HG03575 (cell line): ENCODE measurements at regions not wholly inside any gene's neighbourhood (a gene's known extent, or its start where the extent isn't known, plus 50 kb on each side); places are given as distances from the start of the nearest gene placed in this dataset.

Experiments
- ATAC-seq: cut with Tn5 transposase; IDR thresholded peaks from one replicate; pipeline ENCODE4 v1.9.1; 2021; ENCODE audit not compliant: unreplicated experiment, insufficient number of reproducible peaks, low FRiP score; ENCODE audit errors: extremely low read depth

- ATAC-seq: no peak
These were observed 410.0 kb upstream of the SULF2 start for GRCh38 chr20:48195121-48195870.

GRCh38 chr20:48194583-48194982 lies 409.3 kb upstream of the SULF2 start:
- no peak for ATAC-seq

GRCh38 chr20:48193627-48194425 lies 408.5 kb upstream of the SULF2 start:
- ATAC-seq: no peak

- no peak for ATAC-seq
These were observed 406.8 kb upstream of the SULF2 start for GRCh38 chr20:48192109-48192508.

DNA sequence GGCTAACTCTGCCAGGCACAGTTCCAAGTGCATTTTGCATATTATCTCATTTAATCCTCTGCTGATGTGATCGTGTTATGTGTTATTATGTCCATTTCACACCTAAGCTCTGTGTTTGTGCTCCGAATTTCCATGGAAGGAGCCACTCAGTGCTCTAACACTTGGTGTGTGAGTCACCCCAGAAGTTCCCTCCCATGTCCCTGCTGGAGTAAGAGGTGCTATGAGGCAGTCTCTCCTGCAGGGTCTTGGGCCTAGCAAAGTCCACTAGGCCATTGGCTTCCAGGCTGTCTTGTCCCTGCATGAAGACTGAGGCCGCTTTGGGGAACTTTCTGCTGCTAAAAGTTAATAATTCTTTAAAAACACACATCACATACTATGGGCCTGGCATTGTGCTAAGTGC lies 405.9 kb upstream of the SULF2 start:
- no peak for ATAC-seq

GRCh38 chr20:48190757-48191156 lies 405.5 kb upstream of the SULF2 start:
- ATAC-seq: no peak

- ATAC-seq: no peak
These were observed 403.9 kb upstream of the SULF2 start for GRCh38 chr20:48189181-48189580.

- no peak for ATAC-seq
These were observed 402.6 kb upstream of the SULF2 start for GRCh38 chr20:48187851-48188250.

DNA sequence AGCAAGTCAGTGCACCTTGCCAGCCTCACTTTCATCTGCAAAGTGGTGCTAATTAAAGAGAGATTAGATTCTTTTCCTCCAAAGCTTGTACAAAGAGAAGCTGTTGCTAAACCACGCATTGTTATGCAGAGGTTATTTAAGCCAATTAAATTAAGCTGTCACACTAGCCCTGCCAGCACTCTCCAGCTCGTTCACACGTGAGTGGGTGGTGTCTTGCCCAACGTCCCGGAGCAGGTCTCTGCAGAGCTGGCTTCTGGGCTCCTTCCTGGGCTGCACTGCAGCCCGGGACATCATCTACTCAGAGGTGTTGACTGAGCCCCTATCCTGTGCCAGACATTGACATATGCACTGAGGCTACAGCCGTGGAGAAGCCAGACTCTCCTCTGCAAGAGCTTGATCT lies 401.6 kb upstream of the SULF2 start:
- no peak for ATAC-seq

GRCh38 chr20:48186447-48186846 lies 401.2 kb upstream of the SULF2 start:
- no peak for ATAC-seq

DNA sequence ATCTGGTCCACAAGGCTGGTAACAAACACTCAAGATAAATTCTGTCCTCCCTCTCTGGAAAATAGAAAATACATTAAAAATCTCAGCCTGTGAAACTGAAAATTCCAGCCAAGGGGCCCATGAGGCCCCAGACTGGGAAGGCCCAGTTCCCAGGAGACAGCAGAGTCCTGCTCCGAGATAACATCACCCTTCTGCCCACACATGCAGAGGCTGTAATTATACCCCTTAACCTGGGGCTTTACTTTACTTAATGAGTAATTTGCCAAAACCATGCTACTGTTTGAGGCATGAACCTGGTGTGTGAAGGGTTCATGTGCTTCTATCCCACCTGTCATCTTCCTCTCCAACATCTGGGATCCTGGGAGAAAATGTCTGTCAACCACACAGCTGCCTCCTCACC lies 398.9 kb upstream of the SULF2 start:
- no peak for ATAC-seq

DNA sequence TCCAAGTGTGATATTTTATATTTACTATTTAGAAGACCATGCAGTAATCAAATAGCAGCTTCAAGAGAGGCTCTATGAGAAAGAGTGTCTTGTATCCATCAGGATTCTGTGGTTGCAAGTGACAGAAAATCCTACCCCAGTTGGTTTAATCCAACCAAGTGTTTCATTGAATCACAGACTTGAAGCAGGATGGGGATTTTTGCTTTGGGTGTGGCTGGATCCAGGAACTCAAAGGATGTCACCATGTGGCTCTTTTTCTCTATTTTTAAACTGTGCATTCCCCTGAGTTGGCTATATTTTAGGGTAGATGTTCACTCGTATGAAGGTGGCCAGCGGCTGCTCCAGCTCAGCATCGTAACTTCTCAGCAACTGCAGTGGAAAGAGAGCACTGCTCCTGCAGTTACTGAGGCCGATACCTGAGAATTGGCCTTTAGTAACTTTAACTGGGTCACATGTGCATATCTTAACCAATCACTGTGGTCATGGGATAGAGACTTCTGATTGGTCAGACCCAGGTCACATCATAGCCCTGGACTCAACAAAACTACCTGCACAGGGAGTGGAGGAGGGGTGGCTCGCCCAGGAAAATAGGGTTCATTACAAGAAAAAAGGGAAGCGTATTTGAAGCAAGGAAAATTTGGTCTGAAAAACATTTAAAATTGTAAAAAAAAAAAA lies 396.1 kb upstream of the SULF2 start:
- no peak for ATAC-seq

DNA sequence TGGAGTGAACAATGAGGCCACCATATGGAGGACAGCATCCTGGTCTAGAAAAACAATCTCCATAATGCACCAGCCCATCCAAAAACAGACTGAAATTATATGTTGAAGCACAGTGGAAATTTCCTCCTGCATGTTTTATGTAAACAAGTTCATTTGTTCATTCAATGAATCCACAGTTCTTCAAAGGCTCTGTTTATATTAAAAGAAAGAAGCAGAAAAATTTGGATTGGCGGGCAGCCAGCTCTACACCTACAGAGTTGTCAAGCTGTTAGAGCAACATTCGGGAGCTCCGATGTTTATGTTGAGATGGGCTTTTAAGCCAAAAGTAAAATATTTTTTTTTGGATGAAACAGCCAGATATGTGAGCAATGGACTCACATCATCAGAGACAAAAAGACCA lies 395.3 kb upstream of the SULF2 start:
- ATAC-seq: no peak

GRCh38 chr20:48180024-48180423 lies 394.7 kb upstream of the SULF2 start:
- no peak for ATAC-seq

- ATAC-seq: no peak
These were observed 393.4 kb upstream of the SULF2 start for GRCh38 chr20:48178633-48179032.

GRCh38 chr20:48177058-48177457 lies 391.8 kb upstream of the SULF2 start:
- ATAC-seq: no peak

- ATAC-seq: no peak
These were observed 390.9 kb upstream of the SULF2 start for GRCh38 chr20:48176139-48176538.

DNA sequence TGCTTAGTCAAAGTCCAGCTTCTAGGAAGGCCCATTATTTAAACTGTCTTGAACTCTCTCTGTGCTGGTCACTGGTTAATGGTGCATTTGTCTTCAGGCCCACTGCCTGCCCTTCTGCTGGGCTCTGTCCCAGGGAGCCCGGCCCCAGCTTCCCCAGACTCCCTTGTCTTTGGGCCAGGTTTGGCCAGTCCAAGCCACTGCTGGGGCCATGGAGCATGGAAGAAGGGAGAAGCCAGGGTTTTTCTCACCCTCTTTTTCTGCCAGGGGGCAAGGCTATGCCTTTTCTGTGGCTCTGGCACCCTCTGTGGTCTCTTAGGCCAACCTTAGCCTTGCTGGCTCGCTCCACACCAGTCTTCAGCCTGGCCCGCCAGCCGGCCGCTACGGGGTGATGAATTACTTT lies 390.0 kb upstream of the SULF2 start:
- ATAC-seq: no peak

DNA sequence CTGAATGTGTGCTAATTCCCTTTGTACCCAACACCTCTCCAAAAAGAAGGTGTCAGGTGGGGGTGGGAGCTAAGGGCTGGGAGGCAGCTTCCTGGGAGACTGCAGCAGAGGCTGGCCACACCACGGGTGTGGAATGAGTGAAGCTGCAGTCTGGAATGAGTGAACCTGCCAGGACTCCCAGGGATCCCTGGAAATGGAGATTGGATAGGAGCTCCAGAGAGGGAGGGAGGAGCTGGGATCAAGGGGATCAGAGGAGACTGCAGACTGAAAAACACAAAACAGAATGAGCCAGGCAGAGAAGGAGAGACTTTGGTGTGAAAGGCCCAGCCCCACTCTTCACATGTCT lies 387.0 kb upstream of the SULF2 start:
- no peak for ATAC-seq
